HepG2 (cell line): ENCODE measurements at regions not wholly inside any gene's neighbourhood (a gene's known extent, or its start where the extent isn't known, plus 50 kb on each side); places are given as distances from the start of the nearest gene placed in this dataset.

Source experiments
- ATAC-seq: fragments of 200-7000 bp; cut with Tn5 transposase; 3 replicates; pipeline ENCODE4 v1.9.1; 2020; ENCODE audit warnings: mild to moderate bottlenecking, moderate library complexity
- BruUV-seq: library from RNA; stranded (reverse); fragments of 400-500 nt; replicated peaks from 2 replicates; lab custom pipeline; 2021; lab: Mats Ljungman, UMichigan
- CTCF ChIA-PET: fragments of 300-600 bp; formaldehyde crosslinking; extraction: SDS; loops from one replicate; lab custom pipeline; 2021; ENCODE audit warnings: low total read pairs, inconsistent platforms, low intra/inter-chr PET ratio; lab: Yijun Ruan, JAX
- POLR2A ChIA-PET: fragments of 350-600 bp; sonication (Branson Sonifier 250); formaldehyde crosslinking; loops from one replicate; lab custom pipeline; 2020; ENCODE audit warnings: antibody characterized with exemption, inconsistent platforms; lab: Yijun Ruan, JAX
- DNase-seq: peaks from one replicate; pipeline ENCODE4 v3.0.0-alpha.2; 2015; ENCODE audit warnings: low spot score
- FAIRE-seq: peaks from 3 replicates; lab custom pipeline; 2011; peaks lifted over from hg19 to GRCh38; lab: Jason Lieb, UNC
- H2AFZ ChIP-seq: one replicate; pipeline ENCODE4 v1.6.1; 2011; ENCODE audit warnings: low read length, inconsistent platforms
- H3K27ac ChIP-seq: fragments of 300-600 bp; 3 replicates; pipeline ENCODE4 v1.8.0; 2011; ENCODE audit warnings: mixed run types, mild to moderate bottlenecking, mixed read lengths, low read length, inconsistent platforms; ENCODE audit not compliant: insufficient read depth; ENCODE audit errors: extremely low read length
- H3K27me3 ChIP-seq, 2 experiments: fragments of 200-600 bp in 1 of 2; 2 replicates in 1 of 2; 3 replicates in 1 of 2; pipeline versions ENCODE4 v1.6.0 to v1.8.0; 2011; ENCODE audit warnings: low read length in 2 of 2, mild to moderate bottlenecking in 2 of 2, moderate library complexity in 2 of 2, inconsistent platforms in 1 of 2; ENCODE audit not compliant: insufficient read depth in 2 of 2, control insufficient read depth in 1 of 2
- H3K36me3 ChIP-seq, 2 experiments: fragments of 200-600 bp in 1 of 2; replicated peaks in 1 of 2; 2 replicates in 1 of 2; 3 replicates in 1 of 2; pipeline versions ENCODE4 v1.5.1 to v1.8.0; 2011; ENCODE audit warnings: low read length in 2 of 2, inconsistent platforms in 1 of 2; ENCODE audit not compliant: insufficient read depth in 2 of 2, control insufficient read depth in 1 of 2
- H3K4me1 ChIP-seq: 2 replicates; pipeline ENCODE4 v1.5.1; 2012; ENCODE audit warnings: low read length, inconsistent platforms; ENCODE audit not compliant: insufficient read depth
- H3K4me2 ChIP-seq: 2 replicates; pipeline ENCODE4 v1.6.0; 2011; ENCODE audit warnings: low read depth, low read length, inconsistent platforms
- H3K4me3 ChIP-seq, 3 experiments: fragments of 200-600 bp in 1 of 3; sonication (generic), shearing (Covaris generic) in 1 of 3; replicated peaks in 1 of 3; 2 replicates each; pipeline ENCODE4 v1.5.1; 2011 to 2016; ENCODE audit warnings: low read length in 3 of 3, inconsistent platforms in 2 of 3, low read depth in 2 of 3, mild to moderate bottlenecking in 2 of 3, control low read depth in 1 of 3, mixed read lengths in 1 of 3; ENCODE audit not compliant: insufficient read depth in 1 of 3
- H3K79me2 ChIP-seq: one replicate; pipeline ENCODE4 v1.6.1; 2011; ENCODE audit warnings: low read length, inconsistent platforms; ENCODE audit not compliant: insufficient read depth
- H3K9ac ChIP-seq: 2 replicates; pipeline ENCODE4 v1.6.0; 2011; ENCODE audit warnings: mild to moderate bottlenecking, low read depth, low read length, inconsistent platforms; ENCODE audit not compliant: insufficient read depth
- H3K9me3 ChIP-seq: 2 replicates; pipeline ENCODE4 v1.5.1; 2012; ENCODE audit warnings: mild to moderate bottlenecking, low read length
- H4K20me1 ChIP-seq: 2 replicates; pipeline ENCODE4 v1.6.0; 2011; ENCODE audit warnings: inconsistent platforms, mild to moderate bottlenecking, low read length, moderate library complexity; ENCODE audit not compliant: insufficient read depth
- DNMT3B ChIP-seq: conservative IDR thresholded peaks from 2 replicates; pipeline ENCODE4 v1.6.1; 2016; ENCODE audit warnings: missing biosample characterization, control low read depth
- KAT8 ChIP-seq: IDR thresholded peaks from 2 replicates; pipeline ENCODE4 v1.6.1; 2016; ENCODE audit warnings: missing genetic modification reagents, missing compliant biosample characterization
- KDM1A ChIP-seq: IDR thresholded peaks from 2 replicates; pipeline ENCODE4 v1.6.1; 2016; ENCODE audit warnings: missing compliant biosample characterization
- MAFK ChIP-seq, 2 experiments: IDR thresholded peaks in 1 of 2; conservative IDR thresholded peaks in 1 of 2; 2 replicates each; pipeline ENCODE4 v1.6.1; 2011; ENCODE audit warnings: improper control_type of control experiment in 2 of 2, low read length in 2 of 2
- PAX8 ChIP-seq: sonication (generic); formaldehyde crosslinking; IDR thresholded peaks from 2 replicates; pipeline ENCODE4 v1.8.0; 2022; ENCODE audit warnings: mild to moderate bottlenecking, missing genetic modification reagents, borderline replicate concordance
- SIN3A ChIP-seq: IDR thresholded peaks from 2 replicates; pipeline ENCODE4 v1.6.1; 2011; ENCODE audit warnings: low read depth, mild to moderate bottlenecking, control low read depth, low read length, borderline replicate concordance
- STAG1 ChIP-seq: sonication (generic); formaldehyde crosslinking; IDR thresholded peaks from 2 replicates; pipeline ENCODE4 v1.4.0; 2020; ENCODE audit warnings: missing genetic modification reagents
- ZC3H4 ChIP-seq: sonication (generic); formaldehyde crosslinking; IDR thresholded peaks from 2 replicates; pipeline ENCODE4 v1.4.0; 2020; ENCODE audit warnings: missing genetic modification reagents, borderline replicate concordance
- ZNF205 ChIP-seq: IDR thresholded peaks from 2 replicates; pipeline ENCODE4 v1.6.1; 2018; ENCODE audit warnings: missing biosample characterization, missing genetic modification reagents
- ZNF563 ChIP-seq: sonication (generic); formaldehyde crosslinking; IDR thresholded peaks from 2 replicates; pipeline ENCODE4 v1.8.0; 2022; ENCODE audit warnings: mild to moderate bottlenecking, moderate library complexity, missing genetic modification reagents
- ZNF607 ChIP-seq: sonication (generic); formaldehyde crosslinking; IDR thresholded peaks from 2 replicates; pipeline ENCODE4 v1.5.1; 2020; ENCODE audit warnings: missing genetic modification reagents, mild to moderate bottlenecking, borderline replicate concordance
- ZSCAN21 ChIP-seq: sonication (generic); formaldehyde crosslinking; IDR thresholded peaks from 2 replicates; pipeline ENCODE4 v1.8.0; 2022; ENCODE audit warnings: mild to moderate bottlenecking, missing genetic modification reagents, moderate library complexity, borderline replicate concordance
- WGBS: methylation state at CpG from one replicate; pipeline ENCODE4 v1.1.6; 2017; ENCODE audit warnings: low lambda C conversion rate; 5-methylcytosine and 5-hydroxymethylcytosine counted together
- in situ Hi-C: cut with HindIII; loops from 2 replicates; pipeline ENCODE4 v1.10.0; 2017; ENCODE audit warnings: low pct_unique_long_range_greater_than_20kb; ENCODE audit not compliant: extremely low pct_ligation_motif_present
- intact Hi-C: fragments of 100-400 bp; cut with micrococcal nuclease; formaldehyde crosslinking; loops from one replicate; pipeline ENCODE4 v1.10.0; 2022; ENCODE audit not compliant: unreplicated experiment
- TF ChIP-seq, protein P1 (sequence below): sonication (generic); formaldehyde crosslinking; IDR thresholded peaks from 2 replicates; pipeline ENCODE4 v1.8.0; 2022; ENCODE audit warnings: low read depth, missing genetic modification reagents
- TF ChIP-seq, protein P2 (sequence below), 2 experiments: IDR thresholded peaks; 2 replicates each; pipeline ENCODE4 v1.6.1; 2011 to 2012; ENCODE audit warnings: low read length in 2 of 2, borderline replicate concordance in 1 of 2, low read depth in 1 of 2, mild to moderate bottlenecking in 1 of 2, moderate library complexity in 1 of 2
- TF ChIP-seq, protein P3 (sequence below): sonication (generic); formaldehyde crosslinking; conservative IDR thresholded peaks from 2 replicates; pipeline ENCODE4 v1.8.0; 2022; ENCODE audit warnings: mild to moderate bottlenecking, moderate library complexity, missing genetic modification reagents

DNA sequence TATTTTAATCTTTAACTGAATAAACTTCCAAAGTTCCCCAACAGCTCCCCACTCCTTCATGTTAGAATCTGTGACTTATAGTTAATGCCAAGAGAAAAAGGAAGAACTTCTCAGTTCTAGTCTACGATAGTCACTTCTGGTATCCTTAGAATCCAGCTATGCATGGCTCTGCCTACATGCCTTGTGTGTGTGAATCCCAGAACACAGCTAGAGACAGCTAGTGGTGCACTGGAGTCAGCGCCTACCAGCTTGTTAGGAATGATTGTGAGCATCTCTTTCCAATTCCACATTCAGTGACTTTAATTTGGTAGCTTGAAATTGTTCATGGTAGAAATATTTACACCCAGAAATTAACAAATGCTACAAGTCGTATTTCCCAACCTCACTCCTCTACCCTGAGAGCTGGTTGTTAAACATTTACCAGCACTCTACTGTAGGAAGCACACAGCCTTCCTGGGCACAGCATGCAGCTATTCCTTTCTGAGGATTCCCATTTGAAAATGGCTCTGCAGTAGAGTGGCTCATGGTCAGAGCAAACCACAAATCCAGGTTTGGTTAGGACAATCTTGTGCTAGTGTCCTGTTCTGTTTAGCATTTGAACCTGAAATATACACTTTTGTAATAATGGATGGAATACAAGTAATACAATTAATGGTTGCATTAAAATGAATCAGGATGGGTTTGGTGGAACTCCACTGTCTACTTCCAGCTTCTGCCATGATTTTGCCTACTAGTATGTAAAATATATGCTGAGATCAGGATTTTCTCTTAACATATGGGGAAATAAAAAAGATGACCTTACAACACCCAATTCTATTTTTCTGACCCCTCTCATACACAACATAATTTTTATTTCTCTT, 371.0 kb upstream of the GBE1 start (continued):
- TF ChIP-seq DNMT3B (CRISPR knock-in tag) (0 out of 2 replicates have a peak, but pooled peaks have one; percentile 10), MAFK (conservative IDR thresholded peaks at IDR 0.05 in 1 of 2, IDR thresholded peaks at IDR 0.05 in 1 of 2; ENCODE audit: low read length in 2 of 2) (peak; percentile 49 to 77; a peak in 3 of 4 replicates)
- TF ChIP-seq, all 625 proteins: peak for 11

DNA sequence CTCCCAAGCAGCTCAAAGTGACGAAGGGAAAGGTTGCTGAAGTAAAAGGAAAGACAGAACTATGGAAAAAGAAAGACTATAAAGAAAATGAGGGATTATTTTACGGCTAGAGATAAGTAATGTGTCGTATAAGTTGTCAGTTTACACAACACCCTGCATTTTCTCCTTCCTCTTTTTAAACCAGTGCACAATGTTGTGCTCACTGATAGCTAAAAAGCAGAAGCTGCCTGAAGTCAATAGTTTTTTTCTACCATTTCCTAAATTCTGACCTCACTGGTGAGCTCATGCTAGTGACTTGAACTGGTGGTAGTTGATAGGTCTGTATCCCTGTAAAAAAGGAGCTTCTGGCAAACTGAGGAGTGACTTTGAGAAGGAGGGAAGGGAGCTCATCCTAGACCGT, 368.6 kb upstream of the GBE1 start:
- no peaks in the 10 kb centered on the region for H3K27me3 ChIP-seq
- in situ Hi-C loops (loop anchor here (25.0 kb wide), 1 partner anchor 468 kb away; no protein-coding TSS in a partner anchor), intact Hi-C loops (loop anchor here (5.0 to 10.0 kb wide), 7 partner anchors 63 to 713 kb away; no protein-coding TSS in a partner anchor)
- ChIA-PET CTCF (no interaction called here), POLR2A (no interaction called here)
- DNase-seq (no peak), FAIRE-seq (no peak), ATAC-seq (no peak)
- no peaks in the 10 kb centered on the region for H3K79me2 ChIP-seq
- H3K9ac ChIP-seq, result no peak overlapping the region
- peaks cover 12% of the 10 kb centered on the region for H3K4me1 ChIP-seq
- no peak overlapping the region for H2AFZ ChIP-seq
- H4K20me1 ChIP-seq, result no peaks in the 10 kb centered on the region; the same call in 1 of the 2 replicates
- H3K4me2 ChIP-seq, result no peak overlapping the region
- no peaks in the 10 kb centered on the region for H3K36me3 ChIP-seq
- no peak overlapping the region for H3K4me3 ChIP-seq
- 67% methylated on average over 4 of the region's 4 CpGs for WGBS
- no peaks in the 10 kb centered on the region for H3K9me3 ChIP-seq
- no peak overlapping the region for H3K27ac ChIP-seq
- BruUV-seq, result no TSS peak
- TF ChIP-seq ZSCAN21 (CRISPR knock-in tag) (no peak), ZNF563 (CRISPR knock-in tag) (no peak), KAT8 (no peak), ZNF607 (CRISPR knock-in tag) (no peak), ZNF205 (CRISPR knock-in tag) (no peak), KDM1A (CRISPR knock-in tag) (no peak), ZC3H4 (CRISPR knock-in tag) (no peak), STAG1 (CRISPR knock-in tag) (no peak), SIN3A (no peak), PAX8 (CRISPR knock-in tag) (no peak)
- TF ChIP-seq, protein P1, sequence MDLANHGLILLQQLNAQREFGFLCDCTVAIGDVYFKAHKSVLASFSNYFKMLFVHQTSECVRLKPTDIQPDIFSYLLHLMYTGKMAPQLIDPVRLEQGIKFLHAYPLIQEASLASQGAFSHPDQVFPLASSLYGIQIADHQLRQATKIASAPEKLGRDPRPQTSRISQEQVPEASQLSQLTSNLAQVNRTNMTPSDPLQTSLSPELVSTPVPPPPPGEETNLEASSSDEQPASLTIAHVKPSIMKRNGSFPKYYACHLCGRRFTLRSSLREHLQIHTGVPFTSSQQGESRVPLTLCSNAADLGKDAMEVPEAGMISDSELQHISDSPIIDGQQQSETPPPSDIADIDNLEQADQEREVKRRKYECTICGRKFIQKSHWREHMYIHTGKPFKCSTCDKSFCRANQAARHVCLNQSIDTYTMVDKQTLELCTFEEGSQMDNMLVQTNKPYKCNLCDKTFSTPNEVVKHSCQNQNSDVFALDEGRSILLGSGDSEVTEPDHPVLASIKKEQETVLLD (CRISPR knock-in tag), result no peak
- TF ChIP-seq, protein P2, sequence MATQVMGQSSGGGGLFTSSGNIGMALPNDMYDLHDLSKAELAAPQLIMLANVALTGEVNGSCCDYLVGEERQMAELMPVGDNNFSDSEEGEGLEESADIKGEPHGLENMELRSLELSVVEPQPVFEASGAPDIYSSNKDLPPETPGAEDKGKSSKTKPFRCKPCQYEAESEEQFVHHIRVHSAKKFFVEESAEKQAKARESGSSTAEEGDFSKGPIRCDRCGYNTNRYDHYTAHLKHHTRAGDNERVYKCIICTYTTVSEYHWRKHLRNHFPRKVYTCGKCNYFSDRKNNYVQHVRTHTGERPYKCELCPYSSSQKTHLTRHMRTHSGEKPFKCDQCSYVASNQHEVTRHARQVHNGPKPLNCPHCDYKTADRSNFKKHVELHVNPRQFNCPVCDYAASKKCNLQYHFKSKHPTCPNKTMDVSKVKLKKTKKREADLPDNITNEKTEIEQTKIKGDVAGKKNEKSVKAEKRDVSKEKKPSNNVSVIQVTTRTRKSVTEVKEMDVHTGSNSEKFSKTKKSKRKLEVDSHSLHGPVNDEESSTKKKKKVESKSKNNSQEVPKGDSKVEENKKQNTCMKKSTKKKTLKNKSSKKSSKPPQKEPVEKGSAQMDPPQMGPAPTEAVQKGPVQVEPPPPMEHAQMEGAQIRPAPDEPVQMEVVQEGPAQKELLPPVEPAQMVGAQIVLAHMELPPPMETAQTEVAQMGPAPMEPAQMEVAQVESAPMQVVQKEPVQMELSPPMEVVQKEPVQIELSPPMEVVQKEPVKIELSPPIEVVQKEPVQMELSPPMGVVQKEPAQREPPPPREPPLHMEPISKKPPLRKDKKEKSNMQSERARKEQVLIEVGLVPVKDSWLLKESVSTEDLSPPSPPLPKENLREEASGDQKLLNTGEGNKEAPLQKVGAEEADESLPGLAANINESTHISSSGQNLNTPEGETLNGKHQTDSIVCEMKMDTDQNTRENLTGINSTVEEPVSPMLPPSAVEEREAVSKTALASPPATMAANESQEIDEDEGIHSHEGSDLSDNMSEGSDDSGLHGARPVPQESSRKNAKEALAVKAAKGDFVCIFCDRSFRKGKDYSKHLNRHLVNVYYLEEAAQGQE (IDR thresholded peaks at IDR 0.05; ENCODE audit: borderline replicate concordance in 1 of 2, low read depth in 1 of 2, low read length in 2 of 2), result no peak
- TF ChIP-seq, protein P3, sequence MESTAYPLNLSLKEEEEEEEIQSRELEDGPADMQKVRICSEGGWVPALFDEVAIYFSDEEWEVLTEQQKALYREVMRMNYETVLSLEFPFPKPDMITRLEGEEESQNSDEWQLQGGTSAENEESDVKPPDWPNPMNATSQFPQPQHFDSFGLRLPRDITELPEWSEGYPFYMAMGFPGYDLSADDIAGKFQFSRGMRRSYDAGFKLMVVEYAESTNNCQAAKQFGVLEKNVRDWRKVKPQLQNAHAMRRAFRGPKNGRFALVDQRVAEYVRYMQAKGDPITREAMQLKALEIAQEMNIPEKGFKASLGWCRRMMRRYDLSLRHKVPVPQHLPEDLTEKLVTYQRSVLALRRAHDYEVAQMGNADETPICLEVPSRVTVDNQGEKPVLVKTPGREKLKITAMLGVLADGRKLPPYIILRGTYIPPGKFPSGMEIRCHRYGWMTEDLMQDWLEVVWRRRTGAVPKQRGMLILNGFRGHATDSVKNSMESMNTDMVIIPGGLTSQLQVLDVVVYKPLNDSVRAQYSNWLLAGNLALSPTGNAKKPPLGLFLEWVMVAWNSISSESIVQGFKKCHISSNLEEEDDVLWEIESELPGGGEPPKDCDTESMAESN, result no peak
